ENCODE measurements at regions not wholly inside any gene's neighbourhood (a gene's known extent, or its start where the extent isn't known, plus 50 kb on each side); places are given as distances from the start of the nearest gene placed in this dataset.

DNA sequence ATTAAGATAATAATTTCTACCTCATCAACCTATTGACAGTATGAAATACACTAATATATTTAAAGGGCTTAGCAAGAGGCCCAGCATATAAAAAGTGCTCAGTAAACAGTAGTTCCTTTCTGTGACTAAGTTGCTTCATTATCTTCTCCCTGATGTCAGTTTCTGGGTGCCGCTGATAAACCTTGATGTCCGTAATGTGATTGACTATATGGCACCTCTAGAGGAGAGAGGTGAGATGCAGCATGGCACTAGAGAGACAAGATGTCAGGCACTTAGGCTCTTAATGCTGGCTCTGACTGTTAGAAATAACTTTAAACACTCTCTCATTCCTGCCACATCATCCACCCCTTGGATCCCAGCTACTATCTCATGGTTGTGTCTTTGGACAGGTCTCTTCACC is 455.9 kb upstream of the KLF4 start:
- H3K27me3 Mint-ChIP-seq (ENCODE audit: low read depth) = no peaks in the 10 kb centered on the region
- no peaks in the 10 kb centered on the region for H3K36me3 Mint-ChIP-seq (ENCODE audit: low read depth)
- H3K4me3 Mint-ChIP-seq = no peak overlapping the region
- TF ChIP-seq, protein P1, sequence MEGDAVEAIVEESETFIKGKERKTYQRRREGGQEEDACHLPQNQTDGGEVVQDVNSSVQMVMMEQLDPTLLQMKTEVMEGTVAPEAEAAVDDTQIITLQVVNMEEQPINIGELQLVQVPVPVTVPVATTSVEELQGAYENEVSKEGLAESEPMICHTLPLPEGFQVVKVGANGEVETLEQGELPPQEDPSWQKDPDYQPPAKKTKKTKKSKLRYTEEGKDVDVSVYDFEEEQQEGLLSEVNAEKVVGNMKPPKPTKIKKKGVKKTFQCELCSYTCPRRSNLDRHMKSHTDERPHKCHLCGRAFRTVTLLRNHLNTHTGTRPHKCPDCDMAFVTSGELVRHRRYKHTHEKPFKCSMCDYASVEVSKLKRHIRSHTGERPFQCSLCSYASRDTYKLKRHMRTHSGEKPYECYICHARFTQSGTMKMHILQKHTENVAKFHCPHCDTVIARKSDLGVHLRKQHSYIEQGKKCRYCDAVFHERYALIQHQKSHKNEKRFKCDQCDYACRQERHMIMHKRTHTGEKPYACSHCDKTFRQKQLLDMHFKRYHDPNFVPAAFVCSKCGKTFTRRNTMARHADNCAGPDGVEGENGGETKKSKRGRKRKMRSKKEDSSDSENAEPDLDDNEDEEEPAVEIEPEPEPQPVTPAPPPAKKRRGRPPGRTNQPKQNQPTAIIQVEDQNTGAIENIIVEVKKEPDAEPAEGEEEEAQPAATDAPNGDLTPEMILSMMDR (conservative IDR thresholded peaks at IDR 0.05) = no peak
- peaks cover 4% of the 10 kb centered on the region for H3K9me3 Mint-ChIP-seq
- H3K4me1 Mint-ChIP-seq = no peaks in the 10 kb centered on the region
- H3K27ac Mint-ChIP-seq (ENCODE audit: unreplicated experiment) = no peak overlapping the region
- no peak for DNase-seq (ENCODE audit: low read depth, low spot score)

GRCh38 chr9:107944387-107944786 is 454.8 kb upstream of the KLF4 start:
- TF ChIP-seq, protein P1 (conservative IDR thresholded peaks at IDR 0.05) = no peak
- Mint-ChIP-seq H3K27ac (ENCODE audit: unreplicated experiment) (no peak overlapping the region), H3K4me1 (no peaks in the 10 kb centered on the region), H3K27me3 (ENCODE audit: low read depth) (no peaks in the 10 kb centered on the region), H3K4me3 (no peak overlapping the region), H3K9me3 (peaks cover 3% of the 10 kb centered on the region), H3K36me3 (ENCODE audit: low read depth) (no peaks in the 10 kb centered on the region)
- DNase-seq (ENCODE audit: low read depth, low spot score) = no peak

DNA sequence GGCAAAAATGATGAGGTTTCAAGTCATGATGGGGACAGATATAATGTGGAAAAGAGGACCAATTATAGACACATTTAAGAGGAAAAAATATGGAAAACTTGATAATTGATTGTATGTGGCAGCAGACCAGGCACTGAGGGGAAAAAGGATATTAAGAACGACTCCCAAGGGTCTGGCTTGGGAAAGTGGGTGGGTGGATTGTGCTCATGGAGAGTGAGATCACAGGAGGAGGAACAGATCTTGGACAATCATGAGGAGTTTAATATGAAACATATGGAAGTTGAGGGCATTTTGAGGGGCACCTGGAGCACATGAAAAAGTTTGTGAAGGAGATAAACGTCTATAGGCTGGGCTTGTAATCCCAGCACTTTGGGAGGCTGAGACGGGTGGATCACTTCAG is 454.3 kb upstream of the KLF4 start:
- H3K27me3 Mint-ChIP-seq (ENCODE audit: low read depth) = no peaks in the 10 kb centered on the region
- H3K4me1 Mint-ChIP-seq = no peaks in the 10 kb centered on the region

DNA sequence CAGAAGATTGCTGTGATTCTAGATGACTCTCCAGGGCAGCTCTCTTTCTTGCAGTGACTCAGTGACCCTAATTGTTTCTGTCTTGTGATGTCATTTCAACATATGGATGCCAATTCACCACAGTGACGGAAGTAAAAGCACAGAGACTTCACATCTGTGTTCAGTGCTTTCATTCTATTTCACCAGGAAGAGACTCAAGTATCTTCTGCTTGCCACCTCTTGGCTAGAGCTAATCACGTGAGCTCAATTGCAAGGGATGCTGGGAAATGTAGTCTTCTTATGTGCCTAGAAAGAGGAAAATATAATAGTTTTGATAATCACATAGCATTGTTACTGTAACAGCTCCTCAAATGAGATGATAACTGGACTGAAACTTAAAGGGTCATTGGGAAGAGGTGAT is 453.3 kb upstream of the KLF4 start:
- Mint-ChIP-seq H3K27ac (ENCODE audit: unreplicated experiment) (no peak overlapping the region), H3K4me3 (no peak overlapping the region), H3K27me3 (ENCODE audit: low read depth) (no peaks in the 10 kb centered on the region), H3K4me1 (no peaks in the 10 kb centered on the region), H3K9me3 (peaks cover 3% of the 10 kb centered on the region), H3K36me3 (ENCODE audit: low read depth) (no peaks in the 10 kb centered on the region)
- DNase-seq (ENCODE audit: low read depth, low spot score) = no peak
- TF ChIP-seq, protein P1 (conservative IDR thresholded peaks at IDR 0.05) = no peak

More for the DNA sequence above, 454.3 kb upstream of the KLF4 start:
- H3K4me3 Mint-ChIP-seq = no peak overlapping the region
- TF ChIP-seq, protein P1 (conservative IDR thresholded peaks at IDR 0.05) = no peak
- no peak for DNase-seq (ENCODE audit: low read depth, low spot score)
- no peaks in the 10 kb centered on the region for H3K36me3 Mint-ChIP-seq (ENCODE audit: low read depth)
- no peak overlapping the region for H3K27ac Mint-ChIP-seq (ENCODE audit: unreplicated experiment)
- peaks cover 3% of the 10 kb centered on the region for H3K9me3 Mint-ChIP-seq

DNA sequence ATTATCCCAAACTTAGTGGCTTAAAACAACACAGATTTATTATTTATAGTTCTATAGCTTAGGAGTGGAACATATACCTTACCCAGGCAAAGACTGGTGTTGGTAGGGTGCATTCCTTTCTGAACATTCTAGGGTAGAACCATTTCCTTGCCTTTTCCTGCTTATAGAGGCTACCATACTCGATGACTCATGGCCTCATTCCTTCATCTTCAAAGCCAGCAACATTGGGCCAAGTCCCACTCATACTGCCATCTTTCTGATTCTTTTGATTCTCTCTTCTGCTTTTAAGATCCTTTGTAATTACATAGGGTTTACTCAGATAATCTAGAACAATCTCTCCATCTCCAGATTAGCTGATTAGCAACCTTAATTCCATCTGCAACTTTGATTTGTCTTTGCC is 452.7 kb upstream of the KLF4 start:
- TF ChIP-seq, protein P1 (conservative IDR thresholded peaks at IDR 0.05) = no peak
- H3K27me3 Mint-ChIP-seq (ENCODE audit: low read depth) = no peaks in the 10 kb centered on the region

More for the DNA sequence above, 452.7 kb upstream of the KLF4 start:
- Mint-ChIP-seq H3K27ac (ENCODE audit: unreplicated experiment) (no peak overlapping the region), H3K9me3 (peaks cover 3% of the 10 kb centered on the region), H3K4me1 (no peaks in the 10 kb centered on the region), H3K36me3 (ENCODE audit: low read depth) (no peaks in the 10 kb centered on the region), H3K4me3 (no peak overlapping the region)
- DNase-seq (ENCODE audit: low read depth, low spot score) = no peak

Data from neural crest cell (in vitro differentiated cells).